ENCODE measurements at regions not wholly inside any gene's neighbourhood (a gene's known extent, or its start where the extent isn't known, plus 50 kb on each side); places are given as distances from the start of the nearest gene placed in this dataset.

- POLR2A ChIA-PET, result no interaction called here
- Histone ChIP-seq H3K9ac (ENCODE audit: low read length) (no peak overlapping the region), H3K4me1 (ENCODE audit: control insufficient read depth in 1 of 2, insufficient read depth in 2 of 2, low read length in 2 of 2) (no peaks in the 10 kb centered on the region), H3K9me3 (ENCODE audit: control insufficient read depth in 1 of 2, insufficient read depth in 1 of 2, low read depth in 1 of 2, low read length in 2 of 2) (peaks cover 17 to 21% of the 10 kb centered on the region in 2 experiments; a peak in 2 of 4 replicates), H3K9me2 (ENCODE audit: insufficient read depth) (no peaks in the 10 kb centered on the region), H3K4me3 (replicated peaks in 1 of 2; ENCODE audit: low read depth in 1 of 2, low read length in 2 of 2) (no peak overlapping the region), H3K36me3 (ENCODE audit: control insufficient read depth in 1 of 2, insufficient read depth in 2 of 2, low read length in 2 of 2) (no peaks in the 10 kb centered on the region), H3K27me3 (ENCODE audit: insufficient read depth, low read length) (no peaks in the 10 kb centered on the region), H3K4me2 (ENCODE audit: low read length) (no peak overlapping the region), H2AFZ (ENCODE audit: low read depth, low read length, poor library complexity, severe bottlenecking) (no peak overlapping the region), H4K20me1 (ENCODE audit: insufficient read depth) (no peaks in the 10 kb centered on the region), H3K27ac (ENCODE audit: low read depth, low read length) (no peak overlapping the region), H3K79me2 (ENCODE audit: insufficient read depth, low read length) (no peaks in the 10 kb centered on the region)
- ATAC-seq, result no peak
- no peak for TF ChIP-seq JUND (IDR thresholded peaks at IDR 0.05)
- TF ChIP-seq MAX (IDR thresholded peaks at IDR 0.05), result no peak
- TF ChIP-seq CTCF (IDR thresholded peaks at IDR 0.05 in 2 of 3, conservative IDR thresholded peaks at IDR 0.05 in 1 of 3; ENCODE audit: borderline replicate concordance in 1 of 3, insufficient read depth in 1 of 3, low read depth in 2 of 3, low read length in 2 of 3), result no peak
- TF ChIP-seq SP1 (IDR thresholded peaks at IDR 0.05; ENCODE audit: low read depth), result no peak
- no peak for TF ChIP-seq POLR2A (IDR thresholded peaks at IDR 0.05; ENCODE audit: borderline replicate concordance, extremely low read depth, insufficient read depth, insufficient read length)
- TF ChIP-seq TCF7L2 (IDR thresholded peaks at IDR 0.05; ENCODE audit: borderline replicate concordance, extremely low read depth, insufficient read depth, insufficient read length), result no peak
- TF ChIP-seq CBX3 (IDR thresholded peaks at IDR 0.05; ENCODE audit: low read depth), result no peak
- no peak for TF ChIP-seq SRF (IDR thresholded peaks at IDR 0.05; ENCODE audit: low read depth)
- TF ChIP-seq RAD21 (IDR thresholded peaks at IDR 0.05; ENCODE audit: low read depth), result no peak
- TF ChIP-seq ATF3 (IDR thresholded peaks at IDR 0.05), result no peak
- TF ChIP-seq EGR1 (IDR thresholded peaks at IDR 0.05; ENCODE audit: low read depth), result no peak
- no peak for TF ChIP-seq SIN3A (IDR thresholded peaks at IDR 0.05; ENCODE audit: low read depth)
- no peak for TF ChIP-seq EZH2phosphoT487 (IDR thresholded peaks at IDR 0.05; ENCODE audit: borderline replicate concordance)
- no peak for TF ChIP-seq REST (IDR thresholded peaks at IDR 0.05; ENCODE audit: low read depth)
- TF ChIP-seq CEBPB (IDR thresholded peaks at IDR 0.05; ENCODE audit: low read depth), result no peak
- intact Hi-C loops (cut with micrococcal nuclease), result no loop called here
- no peak for DNase-seq (ENCODE audit: low read depth, low spot score)
- BruUV-seq (replicated peaks), result no TSS peak
- CTCF ChIA-PET, result no interaction called here
- RAD21 ChIA-PET (ENCODE audit: low non-redundant PET in 1 of 2, low total read pairs in 2 of 2, uncharacterized antibody in 2 of 2, unreplicated experiment in 2 of 2), result no interaction called here
These were observed 341.2 kb upstream of the VWC2 start for GRCh38 chr7:49432254-49432653.
